G401.6 (cell line): ENCODE measurements at regions not wholly inside any gene's neighbourhood (a gene's known extent, or its start where the extent isn't known, plus 50 kb on each side); places are given as distances from the start of the nearest gene placed in this dataset.
"Not testable (repeated sequence)": the region's sequence is repeated elsewhere in the genome, so short reads cannot be mapped to it uniquely, and the experiment has no call there.

ENCODE experiments used
- FAIRE-seq: peaks from 2 replicates; lab custom pipeline; 2012; peaks lifted over from hg19 to GRCh38; lab: Jason Lieb, UNC

- FAIRE-seq, result no peak
These were observed 573.0 kb upstream of the AUTS2 start for GRCh38 chr7:69025249-69025648.

GRCh38 chr7:69032848-69033247 is 565.4 kb upstream of the AUTS2 start:
- FAIRE-seq, result no peak

DNA sequence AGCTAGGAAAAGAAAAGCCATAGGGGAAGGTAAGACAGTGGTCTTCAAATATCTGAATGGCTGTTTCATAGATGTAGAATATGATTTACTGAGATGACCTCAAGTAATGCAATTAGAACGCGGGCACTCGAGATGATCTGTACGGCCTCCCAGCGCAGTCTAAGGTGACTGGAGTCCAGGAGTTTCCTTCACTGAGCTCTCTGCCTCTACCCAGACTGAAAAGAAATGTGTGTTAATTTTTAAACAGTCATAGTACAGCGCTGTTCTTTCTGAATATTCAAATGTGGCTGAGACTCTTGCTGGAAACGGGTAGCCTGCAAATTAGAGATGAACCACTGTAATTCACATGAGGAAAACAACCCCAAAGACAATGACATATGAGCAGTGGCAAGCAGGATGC is 562.4 kb upstream of the AUTS2 start:
- FAIRE-seq, result no peak

DNA sequence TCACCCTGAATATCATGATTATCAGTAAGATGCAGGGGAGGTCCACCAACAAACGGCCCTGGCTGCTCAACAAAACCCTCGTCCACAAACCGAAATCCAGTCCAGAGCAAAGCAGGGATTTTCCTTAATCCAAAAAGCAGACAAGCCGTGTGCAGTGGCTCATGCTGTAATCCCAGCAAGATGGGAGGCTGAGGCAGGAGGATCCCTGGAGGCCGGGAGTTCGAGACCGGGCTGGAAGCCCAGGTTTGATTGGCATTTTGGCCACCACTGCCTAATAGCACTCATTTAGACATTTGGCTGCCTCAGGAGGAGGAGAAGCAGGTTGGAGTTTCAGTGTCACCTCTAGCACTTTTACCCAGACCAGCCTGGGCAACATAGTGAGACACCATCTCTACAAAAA is 562.0 kb upstream of the AUTS2 start:
- FAIRE-seq, result no peak

GRCh38 chr7:69038915-69039314 is 559.4 kb upstream of the AUTS2 start:
- FAIRE-seq, result no peak

GRCh38 chr7:69042138-69042537 is 556.1 kb upstream of the AUTS2 start:
- no peak for FAIRE-seq

- FAIRE-seq, result no peak
These were observed 551.0 kb upstream of the AUTS2 start for GRCh38 chr7:69047151-69047754.

DNA sequence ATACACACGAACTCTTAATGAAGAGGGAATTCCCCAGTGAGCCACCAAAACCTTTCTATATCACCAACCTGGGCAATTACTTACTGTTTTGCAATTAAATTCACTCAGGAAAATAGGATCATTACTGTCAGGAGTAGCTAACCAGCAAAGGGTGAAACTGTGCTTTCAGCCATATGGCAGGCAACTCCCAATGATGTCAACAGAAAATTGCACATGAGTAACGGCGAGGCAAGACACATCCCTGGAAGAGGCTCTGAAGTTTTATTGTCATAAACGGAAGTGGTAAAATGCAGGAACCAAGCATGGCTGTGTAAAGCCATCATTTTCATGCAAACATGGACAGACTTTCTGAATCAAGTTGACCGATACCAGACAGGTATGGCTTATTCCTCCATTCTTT is 548.9 kb upstream of the AUTS2 start:
- FAIRE-seq, result no peak

GRCh38 chr7:69052447-69052846 is 545.8 kb upstream of the AUTS2 start:
- FAIRE-seq, result no peak

- no peak for FAIRE-seq
These were observed 537.8 kb upstream of the AUTS2 start for GRCh38 chr7:69060516-69060915.

DNA sequence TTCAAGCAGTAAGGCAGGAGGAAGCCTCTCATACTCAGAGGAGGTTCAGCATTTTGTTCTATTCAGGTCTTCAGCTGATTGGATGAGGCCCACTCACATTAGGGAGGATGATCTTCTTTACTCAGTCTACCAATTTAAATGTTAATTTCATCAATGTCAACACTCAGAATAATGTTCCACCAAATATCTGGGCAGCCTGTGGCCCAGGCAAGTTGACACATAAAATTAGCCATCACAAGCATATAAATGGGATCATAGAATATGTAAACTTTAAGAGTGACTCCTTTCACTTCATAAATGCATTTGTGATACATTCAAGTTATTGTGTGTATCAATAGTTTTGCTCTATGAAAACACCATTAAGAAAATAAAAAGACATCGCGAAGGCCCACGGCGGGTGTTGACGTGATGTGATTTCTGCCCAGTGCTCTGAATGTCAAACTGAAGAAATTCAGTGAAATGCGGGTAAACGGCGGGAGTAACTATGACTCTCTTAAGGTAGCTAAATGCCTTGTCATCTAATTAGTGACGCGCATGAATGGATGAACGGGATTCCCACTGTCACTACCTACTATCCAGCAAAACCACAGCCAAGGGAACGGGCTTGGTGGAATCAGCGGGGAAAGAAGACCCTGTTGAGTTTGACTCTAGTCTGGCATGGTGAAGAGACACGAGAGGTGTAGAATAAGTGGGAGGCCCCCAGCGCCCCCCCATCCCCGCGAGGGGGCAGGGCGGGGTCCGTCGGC is 536.1 kb upstream of the AUTS2 start:
- no peak for FAIRE-seq

- no peak for FAIRE-seq
These were observed 530.9 kb upstream of the AUTS2 start for GRCh38 chr7:69067397-69067796.

DNA sequence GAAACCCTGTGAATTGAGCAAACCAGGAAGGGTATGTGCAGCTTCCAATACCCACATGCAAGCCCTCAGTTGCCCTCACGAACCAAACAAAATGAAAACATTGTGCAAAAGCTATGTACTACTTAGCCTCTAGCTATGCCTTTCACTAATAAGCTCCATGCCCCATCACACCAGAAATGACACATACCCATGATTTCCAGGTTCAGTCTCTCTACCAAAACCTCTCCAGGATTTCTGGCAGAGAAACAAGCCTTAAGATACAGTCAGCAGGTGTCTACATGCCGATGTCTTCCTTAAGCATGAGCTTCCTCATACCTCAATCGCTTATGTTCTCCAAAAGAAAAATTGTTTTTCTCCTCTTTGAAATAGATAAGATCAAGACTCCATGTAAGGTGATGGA is 527.8 kb upstream of the AUTS2 start:
- FAIRE-seq, result no peak

- no peak for FAIRE-seq
These were observed 521.7 kb upstream of the AUTS2 start for GRCh38 chr7:69076566-69076965.

- FAIRE-seq, result no peak
These were observed 519.1 kb upstream of the AUTS2 start for GRCh38 chr7:69078997-69079769.

- FAIRE-seq, result not testable (repeated sequence)
These were observed 511.0 kb upstream of the AUTS2 start for GRCh38 chr7:69087281-69087680.

DNA sequence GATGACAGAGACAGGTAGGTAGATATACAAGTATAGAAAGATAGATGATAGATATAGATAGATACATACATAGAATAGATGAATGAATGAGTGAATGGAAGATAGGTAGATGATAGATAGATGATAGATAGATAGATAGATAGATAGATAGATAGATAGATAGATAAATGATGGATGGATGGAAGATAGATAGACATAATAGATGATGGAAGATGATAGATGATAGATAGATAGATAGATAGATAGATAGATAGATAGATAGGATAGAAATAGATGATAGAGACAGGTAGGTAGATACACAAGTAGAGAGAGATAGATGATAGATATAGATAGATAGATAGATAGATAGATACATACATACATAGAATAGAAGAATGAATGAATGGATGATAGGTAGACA is 510.1 kb upstream of the AUTS2 start:
- no peak for FAIRE-seq

- FAIRE-seq, result no peak
These were observed 507.3 kb upstream of the AUTS2 start for GRCh38 chr7:69090936-69091335.

- FAIRE-seq, result no peak
These were observed 506.8 kb upstream of the AUTS2 start for GRCh38 chr7:69091521-69091920.

DNA sequence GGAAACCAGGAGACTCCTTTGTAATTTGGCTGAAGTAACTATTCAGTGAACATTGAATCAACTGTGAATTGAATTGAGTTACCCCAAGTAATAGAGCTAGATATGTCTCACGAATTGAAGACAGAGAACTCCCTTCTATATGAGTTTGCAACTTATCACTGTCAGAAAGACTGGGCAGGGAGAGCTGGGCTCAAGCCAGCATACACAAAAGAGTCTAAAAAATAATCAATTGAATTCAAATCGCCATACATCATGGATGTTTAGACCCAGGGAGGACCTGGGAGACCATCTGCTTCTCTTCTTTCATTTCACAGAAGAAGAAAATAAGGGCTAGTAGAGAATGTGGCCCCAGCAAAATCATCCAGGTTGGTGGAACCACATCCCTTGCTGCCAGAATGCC is 503.1 kb upstream of the AUTS2 start:
- FAIRE-seq, result no peak

DNA sequence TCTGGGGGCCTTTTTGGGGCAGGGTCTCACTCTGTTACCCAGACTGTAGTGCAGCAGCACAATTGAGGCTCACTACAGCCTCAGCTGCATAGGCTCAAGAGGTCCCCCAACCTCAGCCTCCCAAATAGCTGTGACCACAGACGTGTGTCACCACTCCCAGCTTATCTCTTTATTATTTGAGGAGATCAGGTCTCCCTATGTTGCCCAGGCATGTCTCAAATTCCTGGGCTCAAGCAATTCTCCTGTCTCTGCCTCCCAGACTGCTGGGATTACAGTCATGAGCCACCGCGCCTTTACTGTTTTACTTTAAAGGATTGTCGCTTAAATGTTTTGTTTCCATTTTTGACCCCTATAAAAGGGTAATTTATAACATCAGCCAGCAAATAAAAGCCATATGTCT is 502.6 kb upstream of the AUTS2 start:
- FAIRE-seq, result no peak

- FAIRE-seq, result no peak
These were observed 494.3 kb upstream of the AUTS2 start for GRCh38 chr7:69104023-69104422.

DNA sequence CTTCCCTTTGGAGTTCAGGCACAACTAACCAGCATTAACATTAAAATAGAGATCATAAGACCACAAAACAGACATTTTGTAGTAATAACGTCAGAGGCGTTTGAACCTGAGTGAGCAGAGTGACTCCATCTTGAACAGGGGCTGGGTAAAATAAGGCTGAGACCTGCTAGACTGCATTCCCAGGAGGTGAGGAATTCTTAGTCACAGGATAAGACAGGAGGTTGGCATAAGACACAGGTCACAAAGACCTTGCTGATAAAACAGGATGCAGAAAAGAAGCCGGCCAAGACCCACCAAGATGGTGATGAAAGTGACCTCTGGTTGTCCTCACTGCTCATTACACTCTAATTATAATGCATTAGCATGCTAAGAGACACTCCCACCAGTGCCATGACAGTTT is 493.2 kb upstream of the AUTS2 start:
- FAIRE-seq, result no peak

DNA sequence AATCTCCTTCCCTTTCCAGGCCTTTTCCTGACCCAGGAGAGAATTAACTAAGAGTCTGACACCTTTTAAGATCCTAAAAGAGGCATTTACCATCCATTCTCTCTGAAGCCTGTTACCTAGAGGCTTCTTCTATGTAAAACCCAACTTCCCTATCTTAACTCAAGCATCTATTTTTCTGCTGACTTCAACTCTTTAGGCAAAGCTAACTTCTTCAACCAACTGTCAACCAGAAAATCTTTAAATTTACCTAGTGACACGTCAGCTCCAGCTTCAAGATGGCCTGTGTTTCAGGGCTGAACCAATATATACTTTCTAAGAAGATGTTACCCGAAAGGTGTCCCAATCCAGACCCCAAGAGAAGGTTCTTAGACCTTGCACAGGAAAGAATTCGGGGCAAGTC is 492.3 kb upstream of the AUTS2 start:
- no peak for FAIRE-seq
